Neuronal stem cell (in vitro differentiated cells): ENCODE measurements at regions not wholly inside any gene's neighbourhood (a gene's known extent, or its start where the extent isn't known, plus 50 kb on each side); places are given as distances from the start of the nearest gene placed in this dataset.

Experiments used
- DNase-seq: peaks from one replicate; pipeline ENCODE4 v3.0.0-alpha.2; 2013; ENCODE audit warnings: low spot score
- H2AFZ ChIP-seq: one replicate; pipeline ENCODE4 v1.6.1; 2013; ENCODE audit warnings: mild to moderate bottlenecking, low read length, inconsistent platforms
- H2AK5ac ChIP-seq: 2 replicates; pipeline ENCODE4 v1.6.1; 2013; ENCODE audit warnings: low read depth, mild to moderate bottlenecking, inconsistent platforms, low read length, moderate library complexity, mixed read lengths
- H2BK120ac ChIP-seq: 2 replicates; pipeline ENCODE4 v1.6.1; 2013; ENCODE audit warnings: low read depth, mild to moderate bottlenecking, inconsistent platforms, low read length, moderate library complexity, mixed read lengths
- H2BK12ac ChIP-seq: one replicate; pipeline ENCODE4 v1.6.1; 2013; ENCODE audit warnings: low read length, inconsistent platforms
- H2BK15ac ChIP-seq: 2 replicates; pipeline ENCODE4 v1.6.1; 2013; ENCODE audit warnings: mild to moderate bottlenecking, low read length, inconsistent platforms, mixed read lengths
- H2BK5ac ChIP-seq: one replicate; pipeline ENCODE4 v1.6.1; 2013; ENCODE audit warnings: inconsistent platforms, mild to moderate bottlenecking, low read length, moderate library complexity
- H3K14ac ChIP-seq: one replicate; pipeline ENCODE4 v1.6.1; 2013; ENCODE audit warnings: low read length, inconsistent platforms
- H3K18ac ChIP-seq: 2 replicates; pipeline ENCODE4 v1.6.1; 2013; ENCODE audit warnings: low read length, inconsistent platforms
- H3K23ac ChIP-seq: 2 replicates; pipeline ENCODE4 v1.6.1; 2013; ENCODE audit warnings: low read depth, mild to moderate bottlenecking, mixed read lengths, low read length, inconsistent platforms; ENCODE audit not compliant: poor library complexity
- H3K27ac ChIP-seq: replicated peaks from 3 replicates; pipeline ENCODE4 v1.5.1; 2013; ENCODE audit warnings: low read length, inconsistent platforms
- H3K27me3 ChIP-seq, 3 experiments: 2 replicates each; pipeline ENCODE4 v1.6.1; 2013; ENCODE audit warnings: low read length in 3 of 3, mild to moderate bottlenecking in 2 of 3, inconsistent platforms in 1 of 3, low read depth in 1 of 3, mixed read lengths in 1 of 3, moderate library complexity in 1 of 3; ENCODE audit not compliant: control insufficient read depth in 3 of 3, insufficient read depth in 3 of 3
- H3K36me3 ChIP-seq, 2 donors: replicated peaks in 1 of 2; 2 replicates each; pipeline ENCODE4 v1.6.1; 2013; ENCODE audit warnings: low read length in 2 of 2; ENCODE audit not compliant: control insufficient read depth in 2 of 2, insufficient read depth in 2 of 2
- H3K4ac ChIP-seq: 2 replicates; pipeline ENCODE4 v1.6.1; 2013; ENCODE audit warnings: inconsistent platforms, mild to moderate bottlenecking, low read length, moderate library complexity
- H3K4me1 ChIP-seq, 2 donors: 1 replicate in 1 of 2; 2 replicates in 1 of 2; pipeline ENCODE4 v1.6.1; 2013; ENCODE audit warnings: low read length in 2 of 2, low read depth in 1 of 2; ENCODE audit not compliant: control insufficient read depth in 2 of 2, insufficient read depth in 1 of 2
- H3K4me2 ChIP-seq: one replicate; pipeline ENCODE4 v1.6.1; 2013; ENCODE audit warnings: mild to moderate bottlenecking, low read length, inconsistent platforms; ENCODE audit not compliant: insufficient read depth, poor library complexity, severe bottlenecking
- H3K4me3 ChIP-seq, 2 donors: 2 replicates each; pipeline ENCODE4 v1.5.1; 2013; ENCODE audit warnings: low read length in 2 of 2, mild to moderate bottlenecking in 2 of 2, inconsistent platforms in 1 of 2, moderate library complexity in 1 of 2
- H3K79me1 ChIP-seq: one replicate; pipeline ENCODE4 v1.6.1; 2013; ENCODE audit warnings: low read depth, mild to moderate bottlenecking, inconsistent platforms, low read length, moderate library complexity
- H3K9ac ChIP-seq: one replicate; pipeline ENCODE4 v1.6.1; 2013; ENCODE audit warnings: mild to moderate bottlenecking, low read depth, low read length, inconsistent platforms; ENCODE audit not compliant: poor library complexity
- H3K9me3 ChIP-seq, 2 donors: replicated peaks in 1 of 2; 2 replicates each; pipeline versions ENCODE3 to v1.6.1; 2013; ENCODE audit warnings: low read length in 2 of 2, mild to moderate bottlenecking in 2 of 2, inconsistent platforms in 1 of 2, low read depth in 1 of 2, mixed read lengths in 1 of 2, moderate library complexity in 1 of 2; ENCODE audit not compliant: control insufficient read depth in 2 of 2, insufficient read depth in 1 of 2
- H4K8ac ChIP-seq: one replicate; pipeline ENCODE4 v1.6.1; 2013; ENCODE audit warnings: low read depth, mild to moderate bottlenecking, inconsistent platforms, low read length, moderate library complexity
- H4K91ac ChIP-seq: one replicate; pipeline ENCODE4 v1.6.1; 2013; ENCODE audit warnings: low read length, low read depth, mild to moderate bottlenecking, inconsistent platforms; ENCODE audit not compliant: poor library complexity
- WGBS, 2 donors: extraction: QIAGEN DNeasy Blood & Tissue Kit; methylation state at CpG; one replicate each; pipeline ENCODE4 v1.1.7; 2013; ENCODE audit warnings: missing lambda C conversion rate in 2 of 2, mixed read lengths in 1 of 2; ENCODE audit not compliant: insufficient read length in 2 of 2, insufficient replicate concordance in 1 of 2; ENCODE audit errors: extremely low coverage in 2 of 2; 5-methylcytosine and 5-hydroxymethylcytosine counted together

GRCh38 chr5:54905942-54906537 is 79.4 kb downstream of the ESM1 start:
- H3K27me3 ChIP-seq = peaks cover 0 to 7% (median 0%) of the 10 kb centered on the region in 3 experiments
- H3K4me3 ChIP-seq = no peak overlapping the region
- H3K4ac ChIP-seq = no peak overlapping the region
- no peak overlapping the region for H4K91ac ChIP-seq
- DNase-seq = peak; percentile 57
- H2AFZ ChIP-seq = no peak overlapping the region
- H3K36me3 ChIP-seq = no peaks in the 10 kb centered on the region
- peaks cover 0 to 8% of the 10 kb centered on the region in 2 donors for H3K4me1 ChIP-seq
- H2BK15ac ChIP-seq = no peak overlapping the region
- no peak overlapping the region for H3K18ac ChIP-seq
- H3K14ac ChIP-seq = no peak overlapping the region
- no peak overlapping the region for H2AK5ac ChIP-seq
- no peak overlapping the region for H3K9ac ChIP-seq
- no peaks in the 10 kb centered on the region for H3K79me1 ChIP-seq
- H3K23ac ChIP-seq = no peak overlapping the region
- no peak overlapping the region for H3K4me2 ChIP-seq
- WGBS, 2 donors = no CpG with 5 or more reads among the region's 3 CpGs
- no peak overlapping the region for H2BK5ac ChIP-seq
- no peak overlapping the region for H2BK120ac ChIP-seq
- no peak overlapping the region for H4K8ac ChIP-seq
- H3K27ac ChIP-seq = no peak overlapping the region
- H3K9me3 ChIP-seq = no peaks in the 10 kb centered on the region
- H2BK12ac ChIP-seq = no peak overlapping the region

DNA sequence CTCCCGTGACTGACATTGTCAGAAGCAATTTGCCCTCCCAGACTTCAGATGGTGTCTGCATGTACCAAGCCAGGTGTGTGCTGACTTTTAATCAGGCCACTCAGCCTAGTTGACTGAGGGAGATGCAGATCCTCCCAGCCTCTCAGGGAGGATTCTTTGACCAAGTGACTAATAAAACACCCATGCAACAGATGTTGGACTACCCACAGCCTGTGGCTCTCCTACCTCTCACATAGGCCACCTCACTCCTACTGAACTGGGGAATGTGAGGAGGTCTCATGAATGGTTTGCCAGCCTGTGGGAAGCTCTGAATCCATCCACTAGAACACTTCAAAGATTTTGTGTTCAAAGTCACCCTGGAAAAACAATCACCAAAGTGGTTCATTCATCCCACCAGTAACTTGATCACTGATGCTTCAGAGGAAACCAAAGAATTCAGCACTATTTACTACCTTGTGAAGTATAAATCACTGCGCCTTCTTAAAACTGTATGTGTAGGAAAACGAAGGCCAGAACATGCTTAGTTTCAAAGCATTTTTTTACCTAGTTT is 80.1 kb downstream of the ESM1 start:
- H3K4me1 ChIP-seq = peaks cover 0 to 8% of the 10 kb centered on the region in 2 donors
- H3K27me3 ChIP-seq = peaks cover 0 to 7% (median 0%) of the 10 kb centered on the region in 3 experiments

DNA sequence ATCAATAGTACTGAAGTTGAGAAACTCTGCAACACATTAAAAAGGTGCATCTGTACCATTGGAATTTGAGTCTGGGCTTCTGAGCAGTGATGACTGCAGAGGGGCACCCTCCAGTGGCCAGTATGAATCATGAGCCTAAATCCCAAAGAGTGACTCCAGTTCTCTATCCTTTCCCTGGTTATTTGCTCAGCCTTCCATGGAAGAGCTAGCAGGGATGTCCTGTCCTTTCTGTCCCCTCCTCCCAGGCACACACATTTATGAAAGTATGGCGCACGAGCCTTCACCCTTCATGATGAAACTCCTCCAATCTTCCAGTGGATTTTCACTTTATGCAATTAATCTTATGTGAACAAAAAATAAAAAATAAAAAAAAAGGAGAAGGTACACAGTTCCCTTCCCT is 81.0 kb downstream of the ESM1 start:
- no peak overlapping the region for H3K4me2 ChIP-seq
- no CpG with 5 or more reads among the region's 2 CpGs for WGBS, 2 donors
- no peak overlapping the region for H4K8ac ChIP-seq
- H3K4me1 ChIP-seq = peaks cover 0 to 7% of the 10 kb centered on the region in 2 donors
- no peak overlapping the region for H2BK15ac ChIP-seq
- H2AFZ ChIP-seq = no peak overlapping the region
- no peaks in the 10 kb centered on the region for H3K9me3 ChIP-seq
- peak; percentile 18 for DNase-seq
- no peaks in the 10 kb centered on the region for H3K79me1 ChIP-seq
- peaks cover 0 to 7% (median 0%) of the 10 kb centered on the region in 3 experiments for H3K27me3 ChIP-seq
- no peak overlapping the region for H3K14ac ChIP-seq
- no peak overlapping the region for H3K23ac ChIP-seq
- H2BK120ac ChIP-seq = no peak overlapping the region
- H3K9ac ChIP-seq = no peak overlapping the region
- H3K36me3 ChIP-seq = no peaks in the 10 kb centered on the region
- no peak overlapping the region for H2BK12ac ChIP-seq
- no peak overlapping the region for H2BK5ac ChIP-seq
- no peak overlapping the region for H3K27ac ChIP-seq
- no peak overlapping the region for H3K4me3 ChIP-seq
- H2AK5ac ChIP-seq = no peak overlapping the region
- no peak overlapping the region for H4K91ac ChIP-seq
- H3K4ac ChIP-seq = no peak overlapping the region
- no peak overlapping the region for H3K18ac ChIP-seq

More for the DNA sequence above, 80.1 kb downstream of the ESM1 start:
- Histone ChIP-seq H2AFZ (no peak overlapping the region), H3K4me3 (no peak overlapping the region), H4K8ac (no peak overlapping the region), H3K23ac (no peak overlapping the region), H3K4me2 (no peak overlapping the region), H2BK5ac (no peak overlapping the region), H3K18ac (no peak overlapping the region), H2BK15ac (no peak overlapping the region), H4K91ac (no peak overlapping the region), H3K9me3 (no peaks in the 10 kb centered on the region), H2BK12ac (no peak overlapping the region), H3K79me1 (no peaks in the 10 kb centered on the region), H2AK5ac (no peak overlapping the region), H3K9ac (no peak overlapping the region), H3K27ac (no peak overlapping the region), H3K4ac (no peak overlapping the region), H3K36me3 (no peaks in the 10 kb centered on the region), H2BK120ac (no peak overlapping the region), H3K14ac (no peak overlapping the region)
- no CpG with 5 or more reads among the region's 3 CpGs for WGBS, 2 donors
- no peak for DNase-seq

DNA sequence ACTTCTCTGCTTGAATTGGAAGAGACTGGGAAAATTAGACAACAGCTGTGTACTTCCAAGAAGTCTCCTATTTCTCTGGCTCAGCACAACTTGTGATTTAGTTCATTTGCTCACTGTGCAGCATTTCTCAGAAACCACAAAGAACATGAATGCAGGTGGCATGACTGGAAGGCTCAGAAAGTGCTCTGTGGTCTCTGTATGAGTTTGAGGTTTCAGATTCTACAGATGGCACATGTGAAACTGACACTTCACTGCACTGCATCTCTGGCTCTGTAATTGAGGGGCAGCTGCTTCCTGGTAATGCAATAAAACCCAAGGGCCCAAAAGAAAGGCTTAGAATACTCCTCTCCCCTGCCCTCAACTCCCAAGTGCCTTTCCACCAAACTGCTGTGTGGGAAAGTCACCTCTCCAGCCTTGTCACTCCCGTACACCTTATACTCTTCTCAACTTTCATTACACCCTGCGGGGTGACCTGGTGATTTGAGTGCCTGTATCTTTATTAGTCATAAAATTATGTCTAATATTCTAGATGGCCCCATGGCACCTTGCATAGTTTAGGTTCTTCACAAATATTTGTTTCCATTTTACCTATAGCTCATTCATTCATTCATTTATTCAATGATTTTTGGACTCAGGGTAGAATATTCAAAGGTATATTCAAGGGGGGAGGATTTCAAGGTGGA is 82.5 kb downstream of the ESM1 start:
- no peak overlapping the region for H3K27ac ChIP-seq
- no peak overlapping the region for H3K9ac ChIP-seq
- H3K18ac ChIP-seq = no peak overlapping the region
- no peak overlapping the region for H2BK120ac ChIP-seq
- no peak for DNase-seq
- no peak overlapping the region for H4K8ac ChIP-seq
- H3K4me1 ChIP-seq = peaks cover 0 to 7% of the 10 kb centered on the region in 2 donors
- no peak overlapping the region for H2AFZ ChIP-seq
- H2AK5ac ChIP-seq = no peak overlapping the region
- H3K4ac ChIP-seq = no peak overlapping the region
- no peaks in the 10 kb centered on the region for H3K79me1 ChIP-seq
- no peak overlapping the region for H2BK5ac ChIP-seq
- no peak overlapping the region for H3K4me3 ChIP-seq
- no peak overlapping the region for H2BK15ac ChIP-seq
- no peak overlapping the region for H3K4me2 ChIP-seq
- no peaks in the 10 kb centered on the region for H3K9me3 ChIP-seq
- H2BK12ac ChIP-seq = no peak overlapping the region
- H3K27me3 ChIP-seq = peaks cover 0 to 13% (median 0%) of the 10 kb centered on the region in 3 experiments
- H3K23ac ChIP-seq = no peak overlapping the region
- no peak overlapping the region for H4K91ac ChIP-seq
- no peak overlapping the region for H3K14ac ChIP-seq
- H3K36me3 ChIP-seq = no peaks in the 10 kb centered on the region
- no CpG with 5 or more reads among the region's 2 CpGs for WGBS, 2 donors
